ENCODE measurements at regions not wholly inside any gene's neighbourhood (a gene's known extent, or its start where the extent isn't known, plus 50 kb on each side); places are given as distances from the start of the nearest gene placed in this dataset.

DNA sequence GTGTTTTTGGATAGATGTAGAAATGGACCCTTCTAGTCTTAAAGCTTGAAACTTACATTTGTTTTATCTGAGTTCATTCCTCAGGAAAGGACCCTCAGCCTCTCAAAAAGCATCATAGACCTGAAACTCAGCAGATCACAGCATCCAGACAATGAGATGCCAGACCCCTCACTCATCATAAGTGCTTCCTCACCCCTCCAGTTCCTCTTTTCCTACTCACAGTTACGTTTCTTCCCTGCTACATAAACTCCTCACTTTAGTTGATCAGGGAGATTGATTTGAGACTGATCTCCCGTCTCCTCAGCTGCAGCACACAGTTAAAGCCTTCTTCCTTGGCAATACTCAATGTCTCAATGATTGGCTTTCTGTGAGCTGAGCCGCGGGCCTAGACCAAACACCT lies 282.0 kb downstream of the FAM72C start:
- H2AFZ ChIP-seq (ENCODE audit: low read length) = no peak overlapping the region
- H3K4me2 ChIP-seq (ENCODE audit: low read depth, low read length) = no peak overlapping the region
- H3K9ac ChIP-seq (ENCODE audit: insufficient read depth, low read depth, low read length) = no peak overlapping the region
- ChIA-PET CTCF (ENCODE audit: low intra/inter-chr PET ratio, low total read pairs) (no interaction called here), POLR2A (no interaction called here)
- no TSS peak for BruUV-seq (replicated peaks)
- H3K27me3 ChIP-seq (ENCODE audit: control insufficient read depth in 1 of 2, insufficient read depth in 2 of 2, low read length in 2 of 2) = peaks cover 0 to 14% of the 10 kb centered on the region in 2 experiments
- DNase-seq (ENCODE audit: low spot score) (no peak), ATAC-seq (no peak), FAIRE-seq (no peak)
- in situ Hi-C loops (cut with HindIII; ENCODE audit: extremely low pct_ligation_motif_present, low pct_unique_long_range_greater_than_20kb) (no loop called here), intact Hi-C loops (cut with micrococcal nuclease; ENCODE audit: unreplicated experiment) (no loop called here)
- H3K27ac ChIP-seq (ENCODE audit: extremely low read length, insufficient read depth, low read length) = no peak overlapping the region
- H3K36me3 ChIP-seq (replicated peaks in 1 of 2; ENCODE audit: control insufficient read depth in 1 of 2, insufficient read depth in 2 of 2, low read length in 2 of 2) = no peaks in the 10 kb centered on the region
- H3K79me2 ChIP-seq (ENCODE audit: insufficient read depth, low read length) = no peaks in the 10 kb centered on the region
- 13% methylated on average over 4 of the region's 4 CpGs for WGBS (ENCODE audit: low lambda C conversion rate)
- no peaks in the 10 kb centered on the region for H3K4me1 ChIP-seq (ENCODE audit: insufficient read depth, low read length)
- no peak overlapping the region for H3K4me3 ChIP-seq (replicated peaks in 1 of 3; ENCODE audit: insufficient read depth in 1 of 3, low read depth in 2 of 3, low read length in 3 of 3)
- H4K20me1 ChIP-seq (ENCODE audit: insufficient read depth, low read length) = no peaks in the 10 kb centered on the region
- H3K9me3 ChIP-seq (ENCODE audit: low read length) = no peaks in the 10 kb centered on the region
- TF ChIP-seq, protein P1, sequence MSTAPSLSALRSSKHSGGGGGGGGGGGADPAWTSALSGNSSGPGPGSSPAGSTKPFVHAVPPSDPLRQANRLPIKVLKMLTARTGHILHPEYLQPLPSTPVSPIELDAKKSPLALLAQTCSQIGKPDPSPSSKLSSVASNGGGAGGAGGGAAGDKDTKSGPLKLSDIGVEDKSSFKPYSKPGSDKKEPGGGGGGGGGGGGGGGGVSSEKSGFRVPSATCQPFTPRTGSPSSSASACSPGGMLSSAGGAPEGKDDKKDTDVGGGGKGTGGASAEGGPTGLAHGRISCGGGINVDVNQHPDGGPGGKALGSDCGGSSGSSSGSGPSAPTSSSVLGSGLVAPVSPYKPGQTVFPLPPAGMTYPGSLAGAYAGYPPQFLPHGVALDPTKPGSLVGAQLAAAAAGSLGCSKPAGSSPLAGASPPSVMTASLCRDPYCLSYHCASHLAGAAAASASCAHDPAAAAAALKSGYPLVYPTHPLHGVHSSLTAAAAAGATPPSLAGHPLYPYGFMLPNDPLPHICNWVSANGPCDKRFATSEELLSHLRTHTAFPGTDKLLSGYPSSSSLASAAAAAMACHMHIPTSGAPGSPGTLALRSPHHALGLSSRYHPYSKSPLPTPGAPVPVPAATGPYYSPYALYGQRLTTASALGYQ (CRISPR knock-in tag; IDR thresholded peaks at IDR 0.05) = no peak
- no peak for TF ChIP-seq ZBTB1 (CRISPR knock-in tag; IDR thresholded peaks at IDR 0.05; ENCODE audit: borderline replicate concordance)
- TF ChIP-seq, protein P2, sequence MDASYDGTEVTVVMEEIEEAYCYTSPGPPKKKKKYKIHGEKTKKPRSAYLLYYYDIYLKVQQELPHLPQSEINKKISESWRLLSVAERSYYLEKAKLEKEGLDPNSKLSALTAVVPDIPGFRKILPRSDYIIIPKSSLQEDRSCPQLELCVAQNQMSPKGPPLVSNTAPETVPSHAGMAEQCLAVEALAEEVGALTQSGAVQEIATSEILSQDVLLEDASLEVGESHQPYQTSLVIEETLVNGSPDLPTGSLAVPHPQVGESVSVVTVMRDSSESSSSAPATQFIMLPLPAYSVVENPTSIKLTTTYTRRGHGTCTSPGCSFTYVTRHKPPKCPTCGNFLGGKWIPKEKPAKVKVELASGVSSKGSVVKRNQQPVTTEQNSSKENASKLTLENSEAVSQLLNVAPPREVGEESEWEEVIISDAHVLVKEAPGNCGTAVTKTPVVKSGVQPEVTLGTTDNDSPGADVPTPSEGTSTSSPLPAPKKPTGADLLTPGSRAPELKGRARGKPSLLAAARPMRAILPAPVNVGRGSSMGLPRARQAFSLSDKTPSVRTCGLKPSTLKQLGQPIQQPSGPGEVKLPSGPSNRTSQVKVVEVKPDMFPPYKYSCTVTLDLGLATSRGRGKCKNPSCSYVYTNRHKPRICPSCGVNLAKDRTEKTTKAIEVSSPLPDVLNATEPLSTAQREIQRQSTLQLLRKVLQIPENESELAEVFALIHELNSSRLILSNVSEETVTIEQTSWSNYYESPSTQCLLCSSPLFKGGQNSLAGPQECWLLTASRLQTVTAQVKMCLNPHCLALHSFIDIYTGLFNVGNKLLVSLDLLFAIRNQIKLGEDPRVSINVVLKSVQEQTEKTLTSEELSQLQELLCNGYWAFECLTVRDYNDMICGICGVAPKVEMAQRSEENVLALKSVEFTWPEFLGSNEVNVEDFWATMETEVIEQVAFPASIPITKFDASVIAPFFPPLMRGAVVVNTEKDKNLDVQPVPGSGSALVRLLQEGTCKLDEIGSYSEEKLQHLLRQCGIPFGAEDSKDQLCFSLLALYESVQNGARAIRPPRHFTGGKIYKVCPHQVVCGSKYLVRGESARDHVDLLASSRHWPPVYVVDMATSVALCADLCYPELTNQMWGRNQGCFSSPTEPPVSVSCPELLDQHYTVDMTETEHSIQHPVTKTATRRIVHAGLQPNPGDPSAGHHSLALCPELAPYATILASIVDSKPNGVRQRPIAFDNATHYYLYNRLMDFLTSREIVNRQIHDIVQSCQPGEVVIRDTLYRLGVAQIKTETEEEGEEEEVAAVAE (CRISPR knock-in tag; IDR thresholded peaks at IDR 0.05; ENCODE audit: borderline replicate concordance) = no peak
- TF ChIP-seq TBX3 (IDR thresholded peaks at IDR 0.05; ENCODE audit: borderline replicate concordance) = no peak
- no peak for TF ChIP-seq ZNF496 (CRISPR knock-in tag; IDR thresholded peaks at IDR 0.05; ENCODE audit: insufficient replicate concordance)
- TF ChIP-seq, protein P3, sequence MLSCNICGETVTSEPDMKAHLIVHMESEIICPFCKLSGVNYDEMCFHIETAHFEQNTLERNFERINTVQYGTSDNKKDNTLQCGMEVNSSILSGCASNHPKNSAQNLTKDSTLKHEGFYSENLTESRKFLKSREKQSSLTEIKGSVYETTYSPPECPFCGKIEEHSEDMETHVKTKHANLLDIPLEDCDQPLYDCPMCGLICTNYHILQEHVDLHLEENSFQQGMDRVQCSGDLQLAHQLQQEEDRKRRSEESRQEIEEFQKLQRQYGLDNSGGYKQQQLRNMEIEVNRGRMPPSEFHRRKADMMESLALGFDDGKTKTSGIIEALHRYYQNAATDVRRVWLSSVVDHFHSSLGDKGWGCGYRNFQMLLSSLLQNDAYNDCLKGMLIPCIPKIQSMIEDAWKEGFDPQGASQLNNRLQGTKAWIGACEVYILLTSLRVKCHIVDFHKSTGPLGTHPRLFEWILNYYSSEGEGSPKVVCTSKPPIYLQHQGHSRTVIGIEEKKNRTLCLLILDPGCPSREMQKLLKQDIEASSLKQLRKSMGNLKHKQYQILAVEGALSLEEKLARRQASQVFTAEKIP (CRISPR knock-in tag; IDR thresholded peaks at IDR 0.05; ENCODE audit: borderline replicate concordance) = no peak
- TF ChIP-seq, protein P4, sequence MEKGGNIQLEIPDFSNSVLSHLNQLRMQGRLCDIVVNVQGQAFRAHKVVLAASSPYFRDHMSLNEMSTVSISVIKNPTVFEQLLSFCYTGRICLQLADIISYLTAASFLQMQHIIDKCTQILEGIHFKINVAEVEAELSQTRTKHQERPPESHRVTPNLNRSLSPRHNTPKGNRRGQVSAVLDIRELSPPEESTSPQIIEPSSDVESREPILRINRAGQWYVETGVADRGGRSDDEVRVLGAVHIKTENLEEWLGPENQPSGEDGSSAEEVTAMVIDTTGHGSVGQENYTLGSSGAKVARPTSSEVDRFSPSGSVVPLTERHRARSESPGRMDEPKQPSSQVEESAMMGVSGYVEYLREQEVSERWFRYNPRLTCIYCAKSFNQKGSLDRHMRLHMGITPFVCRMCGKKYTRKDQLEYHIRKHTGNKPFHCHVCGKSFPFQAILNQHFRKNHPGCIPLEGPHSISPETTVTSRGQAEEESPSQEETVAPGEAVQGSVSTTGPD (CRISPR knock-in tag; IDR thresholded peaks at IDR 0.05) = no peak
- no peak for TF ChIP-seq KLF11 (CRISPR knock-in tag; IDR thresholded peaks at IDR 0.05)
- no peak for TF ChIP-seq ZNF367 (CRISPR knock-in tag; IDR thresholded peaks at IDR 0.05; ENCODE audit: borderline replicate concordance)
- TF ChIP-seq ZNF501 (CRISPR knock-in tag; IDR thresholded peaks at IDR 0.05) = no peak
- no peak for TF ChIP-seq ZNF282 (IDR thresholded peaks at IDR 0.05; ENCODE audit: partially characterized antibody)
- TF ChIP-seq ERF (CRISPR knock-in tag; IDR thresholded peaks at IDR 0.05) = no peak
- TF ChIP-seq PHF8 (CRISPR knock-in tag; IDR thresholded peaks at IDR 0.05) = no peak
- no peak for TF ChIP-seq ZNF879 (CRISPR knock-in tag; IDR thresholded peaks at IDR 0.05)
- TF ChIP-seq, protein P5, sequence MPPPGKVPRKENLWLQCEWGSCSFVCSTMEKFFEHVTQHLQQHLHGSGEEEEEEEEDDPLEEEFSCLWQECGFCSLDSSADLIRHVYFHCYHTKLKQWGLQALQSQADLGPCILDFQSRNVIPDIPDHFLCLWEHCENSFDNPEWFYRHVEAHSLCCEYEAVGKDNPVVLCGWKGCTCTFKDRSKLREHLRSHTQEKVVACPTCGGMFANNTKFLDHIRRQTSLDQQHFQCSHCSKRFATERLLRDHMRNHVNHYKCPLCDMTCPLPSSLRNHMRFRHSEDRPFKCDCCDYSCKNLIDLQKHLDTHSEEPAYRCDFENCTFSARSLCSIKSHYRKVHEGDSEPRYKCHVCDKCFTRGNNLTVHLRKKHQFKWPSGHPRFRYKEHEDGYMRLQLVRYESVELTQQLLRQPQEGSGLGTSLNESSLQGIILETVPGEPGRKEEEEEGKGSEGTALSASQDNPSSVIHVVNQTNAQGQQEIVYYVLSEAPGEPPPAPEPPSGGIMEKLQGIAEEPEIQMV (CRISPR knock-in tag; IDR thresholded peaks at IDR 0.05; ENCODE audit: low read depth) = no peak
